ENCODE measurements at regions not wholly inside any gene's neighbourhood (a gene's known extent, or its start where the extent isn't known, plus 50 kb on each side); places are given as distances from the start of the nearest gene placed in this dataset.

DNA sequence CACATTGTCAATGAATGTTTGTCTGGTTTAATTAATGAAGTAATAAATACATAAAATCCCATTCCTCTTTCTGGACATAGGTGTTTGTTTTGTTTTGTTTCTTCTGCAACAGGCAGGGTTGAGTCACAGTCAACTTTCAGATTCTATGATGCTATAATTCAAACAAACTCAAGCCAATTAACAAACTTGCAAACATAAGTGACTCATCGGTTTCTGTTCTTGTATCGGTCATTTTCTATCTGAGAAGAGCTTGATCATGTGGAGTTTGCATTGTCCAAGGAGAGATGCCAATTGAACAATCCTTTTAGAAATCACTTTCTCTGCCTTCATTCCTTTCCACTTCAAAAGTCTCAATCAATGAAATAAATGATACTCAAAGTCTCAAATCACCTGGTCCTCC is 294.2 kb upstream of the C16orf82 start:
- no TSS peak for BruUV-seq (replicated peaks)
- DNase-seq (ENCODE audit: unreplicated experiment) = no peak
- Mint-ChIP-seq H3K27ac (ENCODE audit: low read depth, unreplicated experiment) (no peak overlapping the region), H3K36me3 (ENCODE audit: insufficient read depth, unreplicated experiment) (no peaks in the 10 kb centered on the region), H3K9me3 (ENCODE audit: unreplicated experiment) (peaks cover 39% of the 10 kb centered on the region), H3K4me1 (ENCODE audit: insufficient read depth, unreplicated experiment) (no peaks in the 10 kb centered on the region), H3K27me3 (ENCODE audit: insufficient read depth, unreplicated experiment) (no peaks in the 10 kb centered on the region), H3K4me3 (ENCODE audit: unreplicated experiment) (no peak overlapping the region)
- CTCF ChIA-PET = interaction anchor here (1.2 kb wide), 2 partner anchors 9 to 208 kb away, joined by 3 to 4 read pairs; no protein-coding TSS in a partner anchor
- TF ChIP-seq, protein P1, sequence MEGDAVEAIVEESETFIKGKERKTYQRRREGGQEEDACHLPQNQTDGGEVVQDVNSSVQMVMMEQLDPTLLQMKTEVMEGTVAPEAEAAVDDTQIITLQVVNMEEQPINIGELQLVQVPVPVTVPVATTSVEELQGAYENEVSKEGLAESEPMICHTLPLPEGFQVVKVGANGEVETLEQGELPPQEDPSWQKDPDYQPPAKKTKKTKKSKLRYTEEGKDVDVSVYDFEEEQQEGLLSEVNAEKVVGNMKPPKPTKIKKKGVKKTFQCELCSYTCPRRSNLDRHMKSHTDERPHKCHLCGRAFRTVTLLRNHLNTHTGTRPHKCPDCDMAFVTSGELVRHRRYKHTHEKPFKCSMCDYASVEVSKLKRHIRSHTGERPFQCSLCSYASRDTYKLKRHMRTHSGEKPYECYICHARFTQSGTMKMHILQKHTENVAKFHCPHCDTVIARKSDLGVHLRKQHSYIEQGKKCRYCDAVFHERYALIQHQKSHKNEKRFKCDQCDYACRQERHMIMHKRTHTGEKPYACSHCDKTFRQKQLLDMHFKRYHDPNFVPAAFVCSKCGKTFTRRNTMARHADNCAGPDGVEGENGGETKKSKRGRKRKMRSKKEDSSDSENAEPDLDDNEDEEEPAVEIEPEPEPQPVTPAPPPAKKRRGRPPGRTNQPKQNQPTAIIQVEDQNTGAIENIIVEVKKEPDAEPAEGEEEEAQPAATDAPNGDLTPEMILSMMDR (IDR thresholded peaks at IDR 0.05; ENCODE audit: unreplicated experiment) = no peak
- intact Hi-C loops (cut with micrococcal nuclease) = no loop called here
- POLR2A ChIA-PET = no interaction called here

DNA sequence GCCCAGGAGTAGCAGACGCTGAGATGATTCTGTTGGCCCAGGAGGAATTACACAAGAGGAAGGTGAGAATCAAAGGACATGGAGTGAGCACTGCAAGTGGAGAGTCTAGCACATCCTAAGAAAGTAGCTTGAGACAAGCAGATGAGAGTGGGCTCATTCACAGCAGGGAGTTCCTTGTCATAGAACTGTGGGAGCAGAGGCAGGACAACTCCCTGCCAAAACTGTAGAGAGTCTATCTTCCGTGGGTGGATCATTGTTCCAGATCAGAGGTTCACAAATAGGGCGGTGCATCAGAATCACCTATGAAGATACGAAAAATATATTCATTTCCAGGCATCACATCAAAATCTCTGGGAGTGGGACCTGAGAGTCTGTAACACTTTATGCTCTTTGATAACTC is 288.9 kb upstream of the C16orf82 start:
- ChIA-PET POLR2A (no interaction called here), CTCF (no interaction called here)
- peaks cover 52% of the 10 kb centered on the region for H3K9me3 Mint-ChIP-seq (ENCODE audit: unreplicated experiment)
- H3K27ac Mint-ChIP-seq (ENCODE audit: low read depth, unreplicated experiment) = no peak overlapping the region
- H3K4me3 Mint-ChIP-seq (ENCODE audit: unreplicated experiment) = no peak overlapping the region
- no peak for DNase-seq (ENCODE audit: unreplicated experiment)
- no peaks in the 10 kb centered on the region for H3K27me3 Mint-ChIP-seq (ENCODE audit: insufficient read depth, unreplicated experiment)
- no peaks in the 10 kb centered on the region for H3K36me3 Mint-ChIP-seq (ENCODE audit: insufficient read depth, unreplicated experiment)
- no peaks in the 10 kb centered on the region for H3K4me1 Mint-ChIP-seq (ENCODE audit: insufficient read depth, unreplicated experiment)
- no TSS peak for BruUV-seq (replicated peaks)
- TF ChIP-seq, protein P1 (IDR thresholded peaks at IDR 0.05; ENCODE audit: unreplicated experiment) = no peak
- intact Hi-C loops (cut with micrococcal nuclease) = no loop called here

DNA sequence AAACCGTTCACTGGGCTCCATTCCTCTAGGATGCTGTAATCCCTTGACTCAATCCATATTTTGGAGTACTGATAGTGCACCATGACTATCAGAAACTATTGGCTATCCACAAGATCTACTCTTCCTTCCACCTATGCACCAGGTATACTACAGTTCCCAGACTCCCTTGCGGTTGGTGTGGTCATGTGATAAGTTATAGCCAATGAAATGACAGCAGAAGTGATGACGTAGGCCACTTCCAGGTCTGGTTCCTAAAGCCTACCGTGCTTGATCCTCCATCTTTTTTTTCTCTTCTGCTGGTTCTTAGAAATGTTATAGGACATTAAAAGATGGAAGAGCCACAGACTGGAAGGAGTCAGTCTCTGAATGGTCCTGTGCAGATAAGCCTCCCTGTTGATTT is 278.8 kb upstream of the C16orf82 start:
- DNase-seq (ENCODE audit: unreplicated experiment) = no peak

DNA sequence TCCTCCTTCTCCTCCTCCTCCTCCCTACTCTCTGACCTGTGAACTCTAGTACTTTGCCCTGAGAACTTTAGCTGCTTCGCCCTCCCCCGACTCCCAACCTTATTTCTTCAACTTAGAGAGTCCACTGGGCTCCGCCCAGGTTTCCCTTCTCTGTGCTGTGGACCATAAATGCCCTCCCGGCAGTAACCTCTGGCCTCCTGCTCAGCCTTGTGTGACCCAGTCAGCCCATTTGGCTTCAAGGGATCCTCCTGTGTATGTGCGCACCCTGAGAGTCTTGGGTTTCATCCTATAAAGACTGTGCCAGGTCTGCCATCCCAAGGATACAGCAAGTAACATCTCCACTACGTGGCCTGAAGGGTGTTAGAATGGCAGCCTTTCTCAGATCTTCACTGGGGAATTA is 275.6 kb upstream of the C16orf82 start:
- no peak for DNase-seq (ENCODE audit: unreplicated experiment)
- intact Hi-C loops (cut with micrococcal nuclease) = no loop called here
- H3K4me1 Mint-ChIP-seq (ENCODE audit: insufficient read depth, unreplicated experiment) = no peaks in the 10 kb centered on the region
- ChIA-PET POLR2A (no interaction called here), CTCF (no interaction called here)
- H3K36me3 Mint-ChIP-seq (ENCODE audit: insufficient read depth, unreplicated experiment) = no peaks in the 10 kb centered on the region
- H3K27me3 Mint-ChIP-seq (ENCODE audit: insufficient read depth, unreplicated experiment) = no peaks in the 10 kb centered on the region
- H3K27ac Mint-ChIP-seq (ENCODE audit: low read depth, unreplicated experiment) = no peak overlapping the region
- TF ChIP-seq, protein P1 (IDR thresholded peaks at IDR 0.05; ENCODE audit: unreplicated experiment) = no peak
- peaks cover 38% of the 10 kb centered on the region for H3K9me3 Mint-ChIP-seq (ENCODE audit: unreplicated experiment)
- BruUV-seq (replicated peaks) = no TSS peak
- H3K4me3 Mint-ChIP-seq (ENCODE audit: unreplicated experiment) = no peak overlapping the region

More for the DNA sequence above, 278.8 kb upstream of the C16orf82 start:
- Mint-ChIP-seq H3K4me3 (ENCODE audit: unreplicated experiment) (no peak overlapping the region), H3K36me3 (ENCODE audit: insufficient read depth, unreplicated experiment) (no peaks in the 10 kb centered on the region), H3K27me3 (ENCODE audit: insufficient read depth, unreplicated experiment) (no peaks in the 10 kb centered on the region), H3K9me3 (ENCODE audit: unreplicated experiment) (peaks cover 32% of the 10 kb centered on the region), H3K4me1 (ENCODE audit: insufficient read depth, unreplicated experiment) (no peaks in the 10 kb centered on the region), H3K27ac (ENCODE audit: low read depth, unreplicated experiment) (no peak overlapping the region)
- CTCF ChIA-PET = no interaction called here
- intact Hi-C loops (cut with micrococcal nuclease) = no loop called here
- BruUV-seq (replicated peaks) = no TSS peak
- POLR2A ChIA-PET = no interaction called here
- TF ChIP-seq, protein P1 (IDR thresholded peaks at IDR 0.05; ENCODE audit: unreplicated experiment) = no peak

Data from MCF 10A (cell line).